ENCODE measurements at regions not wholly inside any gene's neighbourhood (a gene's known extent, or its start where the extent isn't known, plus 50 kb on each side); places are given as distances from the start of the nearest gene placed in this dataset.

DNA sequence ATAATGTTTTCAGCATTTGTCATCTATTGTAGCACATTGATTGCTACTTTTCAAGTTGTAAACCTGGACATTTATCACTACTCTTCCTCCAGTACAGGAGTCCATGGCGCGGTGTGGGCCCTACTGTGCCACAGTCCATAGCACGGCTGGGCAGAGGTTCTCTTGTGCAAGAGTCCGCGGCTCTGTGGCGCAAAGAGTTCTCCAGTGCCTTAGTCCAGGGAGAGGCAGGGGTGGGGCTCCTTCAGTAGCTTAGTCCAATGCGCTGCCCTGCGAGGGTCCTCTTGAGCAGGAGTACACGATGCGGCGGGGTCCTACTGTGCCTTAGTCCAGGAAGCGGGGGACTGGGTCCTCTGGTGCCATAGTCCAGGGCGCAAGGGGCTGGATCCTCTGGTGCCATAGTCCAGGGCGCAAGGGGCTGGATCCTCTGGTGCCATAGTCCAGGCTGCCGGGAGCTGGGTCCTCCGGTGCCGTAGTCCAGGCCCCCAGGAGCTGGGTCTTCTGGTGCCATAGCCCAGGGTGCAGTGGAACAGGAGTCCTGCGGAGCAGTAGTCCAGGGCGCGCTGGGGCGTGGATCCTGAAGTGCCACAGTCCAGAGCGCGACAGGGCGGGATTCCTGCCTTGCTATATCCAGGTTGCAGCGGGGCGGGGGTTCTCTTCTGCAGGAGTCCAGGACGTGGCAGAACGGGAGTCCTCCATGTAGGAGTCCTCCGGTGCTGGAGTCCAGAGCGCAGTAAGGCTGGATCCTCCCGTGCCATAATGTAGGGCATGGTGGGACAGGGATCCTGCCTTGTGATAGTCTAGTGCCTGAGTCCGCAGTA, 129.3 kb downstream of the CCDC74A start:
- no peaks in the 10 kb centered on the region for H3K27me3 ChIP-seq (ENCODE audit: control insufficient read depth in 4 of 4, insufficient read depth in 4 of 4, low read length in 3 of 4)
- H3K9me3 ChIP-seq (ENCODE audit: control insufficient read depth in 4 of 4, low read length in 3 of 4): no peaks in the 10 kb centered on the region
- no peak overlapping the region for H3K9ac ChIP-seq (ENCODE audit: low read depth in 1 of 2, low read length in 2 of 2)
- H3K4me3 ChIP-seq (ENCODE audit: low read depth in 1 of 3, low read length in 3 of 3): no peak overlapping the region
- H3K4me1 ChIP-seq (ENCODE audit: control insufficient read depth in 4 of 4, insufficient read depth in 4 of 4, low read length in 3 of 4): no peaks in the 10 kb centered on the region
- H3K36me3 ChIP-seq (ENCODE audit: control insufficient read depth in 4 of 4, insufficient read depth in 3 of 4, low read depth in 1 of 4, low read length in 3 of 4): no peaks in the 10 kb centered on the region
- H3K27ac ChIP-seq (ENCODE audit: low read depth in 1 of 2, low read length in 2 of 2): no peak overlapping the region
- TF ChIP-seq GABPA (IDR thresholded peaks at IDR 0.05 in 1 of 2, conservative IDR thresholded peaks at IDR 0.05 in 1 of 2): no peak
- no peak for TF ChIP-seq TAF1 (conservative IDR thresholded peaks at IDR 0.05)
- TF ChIP-seq EGR1 (IDR thresholded peaks at IDR 0.05; ENCODE audit: low read depth in 2 of 2): no peak
- TF ChIP-seq YY1 (IDR thresholded peaks at IDR 0.05): no peak
- TF ChIP-seq SP1 (IDR thresholded peaks at IDR 0.05): no peak
- TF ChIP-seq FOXA2 (IDR thresholded peaks at IDR 0.05): no peak
- no peak for TF ChIP-seq HNF4G (IDR thresholded peaks at IDR 0.05)
- TF ChIP-seq, protein P1, sequence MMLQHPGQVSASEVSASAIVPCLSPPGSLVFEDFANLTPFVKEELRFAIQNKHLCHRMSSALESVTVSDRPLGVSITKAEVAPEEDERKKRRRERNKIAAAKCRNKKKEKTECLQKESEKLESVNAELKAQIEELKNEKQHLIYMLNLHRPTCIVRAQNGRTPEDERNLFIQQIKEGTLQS (IDR thresholded peaks at IDR 0.05): no peak
- no peak for TF ChIP-seq RAD21 (IDR thresholded peaks at IDR 0.05)
- TF ChIP-seq JUND (IDR thresholded peaks at IDR 0.05): no peak
- no peak for TF ChIP-seq FOXA1 (IDR thresholded peaks at IDR 0.05)
- WGBS: 91% methylated on average over 32 of the region's 32 CpGs
- no peak for DNase-seq (ENCODE audit: low spot score)

DNA sequence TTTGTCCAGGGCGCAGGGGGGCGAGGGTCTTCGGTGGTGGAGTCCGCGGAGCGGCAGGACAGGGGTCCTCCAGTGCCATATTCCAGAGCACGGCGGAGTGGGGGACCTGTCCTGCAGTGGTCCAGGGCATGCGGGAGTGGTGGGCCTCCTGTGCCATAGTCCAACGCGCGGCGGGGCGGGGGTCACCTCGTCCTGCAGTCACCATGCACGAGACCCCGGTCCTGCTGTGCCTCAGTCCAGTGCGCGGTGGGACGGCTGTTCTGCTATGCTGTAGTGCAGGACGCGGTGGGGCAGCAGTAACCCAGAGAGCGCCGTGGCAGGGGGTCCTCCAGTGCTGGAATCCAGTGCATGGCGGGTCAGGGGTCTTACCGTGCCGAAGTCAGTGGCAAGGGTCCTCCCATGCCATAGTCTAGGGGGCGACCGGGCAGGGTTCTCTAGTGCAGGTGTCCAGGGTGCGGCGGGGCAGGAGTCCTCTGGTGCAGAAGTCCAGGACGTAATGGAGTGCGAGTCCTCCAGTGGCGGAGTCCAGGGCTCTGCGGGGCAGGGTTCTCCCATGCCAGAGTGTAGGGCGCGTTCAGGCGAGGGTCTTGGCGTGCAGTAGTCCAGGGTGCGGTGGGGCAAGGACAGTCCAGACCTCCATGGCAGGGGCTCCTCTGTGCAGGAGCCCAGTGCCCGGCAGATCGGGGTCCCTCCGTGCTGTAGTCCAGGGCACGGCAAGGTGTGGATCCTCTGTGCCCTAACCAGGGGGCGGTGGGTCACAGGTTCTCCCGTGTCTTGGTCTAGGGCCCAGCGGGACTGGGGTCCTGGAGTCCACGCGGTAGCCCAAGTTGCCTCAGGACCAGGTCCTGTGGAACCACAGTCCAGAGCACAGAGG, 130.4 kb downstream of the CCDC74A start:
- DNase-seq (ENCODE audit: low spot score): no peak
- TF ChIP-seq JUND (IDR thresholded peaks at IDR 0.05) (no peak), EGR1 (IDR thresholded peaks at IDR 0.05; ENCODE audit: low read depth in 2 of 2) (no peak), FOXA2 (IDR thresholded peaks at IDR 0.05) (no peak), RXRA (IDR thresholded peaks at IDR 0.05) (no peak), GABPA (IDR thresholded peaks at IDR 0.05 in 1 of 2, conservative IDR thresholded peaks at IDR 0.05 in 1 of 2) (no peak), HNF4A (conservative IDR thresholded peaks at IDR 0.05) (no peak), TAF1 (conservative IDR thresholded peaks at IDR 0.05) (no peak), RAD21 (IDR thresholded peaks at IDR 0.05) (no peak), ZBTB33 (IDR thresholded peaks at IDR 0.05) (no peak), CTCF (IDR thresholded peaks at IDR 0.05; ENCODE audit: low read depth, low read length, missing input control) (no peak), YY1 (IDR thresholded peaks at IDR 0.05) (no peak), NR2F2 (IDR thresholded peaks at IDR 0.05) (no peak), SP1 (IDR thresholded peaks at IDR 0.05) (no peak), FOXA1 (IDR thresholded peaks at IDR 0.05) (no peak), HNF4G (IDR thresholded peaks at IDR 0.05) (no peak)
- TF ChIP-seq, protein P2, sequence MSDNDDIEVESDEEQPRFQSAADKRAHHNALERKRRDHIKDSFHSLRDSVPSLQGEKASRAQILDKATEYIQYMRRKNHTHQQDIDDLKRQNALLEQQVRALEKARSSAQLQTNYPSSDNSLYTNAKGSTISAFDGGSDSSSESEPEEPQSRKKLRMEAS (IDR thresholded peaks at IDR 0.05): no peak
- TF ChIP-seq, protein P1 (IDR thresholded peaks at IDR 0.05): no peak
- TF ChIP-seq, protein P3, sequence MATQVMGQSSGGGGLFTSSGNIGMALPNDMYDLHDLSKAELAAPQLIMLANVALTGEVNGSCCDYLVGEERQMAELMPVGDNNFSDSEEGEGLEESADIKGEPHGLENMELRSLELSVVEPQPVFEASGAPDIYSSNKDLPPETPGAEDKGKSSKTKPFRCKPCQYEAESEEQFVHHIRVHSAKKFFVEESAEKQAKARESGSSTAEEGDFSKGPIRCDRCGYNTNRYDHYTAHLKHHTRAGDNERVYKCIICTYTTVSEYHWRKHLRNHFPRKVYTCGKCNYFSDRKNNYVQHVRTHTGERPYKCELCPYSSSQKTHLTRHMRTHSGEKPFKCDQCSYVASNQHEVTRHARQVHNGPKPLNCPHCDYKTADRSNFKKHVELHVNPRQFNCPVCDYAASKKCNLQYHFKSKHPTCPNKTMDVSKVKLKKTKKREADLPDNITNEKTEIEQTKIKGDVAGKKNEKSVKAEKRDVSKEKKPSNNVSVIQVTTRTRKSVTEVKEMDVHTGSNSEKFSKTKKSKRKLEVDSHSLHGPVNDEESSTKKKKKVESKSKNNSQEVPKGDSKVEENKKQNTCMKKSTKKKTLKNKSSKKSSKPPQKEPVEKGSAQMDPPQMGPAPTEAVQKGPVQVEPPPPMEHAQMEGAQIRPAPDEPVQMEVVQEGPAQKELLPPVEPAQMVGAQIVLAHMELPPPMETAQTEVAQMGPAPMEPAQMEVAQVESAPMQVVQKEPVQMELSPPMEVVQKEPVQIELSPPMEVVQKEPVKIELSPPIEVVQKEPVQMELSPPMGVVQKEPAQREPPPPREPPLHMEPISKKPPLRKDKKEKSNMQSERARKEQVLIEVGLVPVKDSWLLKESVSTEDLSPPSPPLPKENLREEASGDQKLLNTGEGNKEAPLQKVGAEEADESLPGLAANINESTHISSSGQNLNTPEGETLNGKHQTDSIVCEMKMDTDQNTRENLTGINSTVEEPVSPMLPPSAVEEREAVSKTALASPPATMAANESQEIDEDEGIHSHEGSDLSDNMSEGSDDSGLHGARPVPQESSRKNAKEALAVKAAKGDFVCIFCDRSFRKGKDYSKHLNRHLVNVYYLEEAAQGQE (IDR thresholded peaks at IDR 0.05): no peak

More for the DNA sequence above, 130.4 kb downstream of the CCDC74A start:
- 96% methylated on average over 49 of the region's 49 CpGs for WGBS
- H3K9me3 ChIP-seq (ENCODE audit: control insufficient read depth in 4 of 4, low read length in 3 of 4): no peaks in the 10 kb centered on the region
- H3K4me1 ChIP-seq (ENCODE audit: control insufficient read depth in 4 of 4, insufficient read depth in 4 of 4, low read length in 3 of 4): no peaks in the 10 kb centered on the region
- no peaks in the 10 kb centered on the region for H3K27me3 ChIP-seq (ENCODE audit: control insufficient read depth in 4 of 4, insufficient read depth in 4 of 4, low read length in 3 of 4)
- H3K9ac ChIP-seq (ENCODE audit: low read depth in 1 of 2, low read length in 2 of 2): no peak overlapping the region
- H3K27ac ChIP-seq (ENCODE audit: low read depth in 1 of 2, low read length in 2 of 2): no peak overlapping the region
- H3K36me3 ChIP-seq (ENCODE audit: control insufficient read depth in 4 of 4, insufficient read depth in 3 of 4, low read depth in 1 of 4, low read length in 3 of 4): no peaks in the 10 kb centered on the region
- H3K4me3 ChIP-seq (ENCODE audit: low read depth in 1 of 3, low read length in 3 of 3): no peak overlapping the region

All from liver (tissue), 8 donors.